OCI-LY3 (cell line): ENCODE measurements at regions not wholly inside any gene's neighbourhood (a gene's known extent, or its start where the extent isn't known, plus 50 kb on each side); places are given as distances from the start of the nearest gene placed in this dataset.

Experiments used
- H2AFZ ChIP-seq: fragments of 200-600, 300-600 bp; shearing (Covaris generic); 2 replicates; pipeline ENCODE4 v1.6.0; 2014; ENCODE audit warnings: antibody characterized with exemption, low read depth, low read length
- H3K27ac ChIP-seq: fragments of 200-600, 300-600 bp; sonication (generic); 2 replicates; pipeline ENCODE4 v1.5.1; 2014; ENCODE audit warnings: mild to moderate bottlenecking, low read length, moderate library complexity, mixed read lengths
- H3K27me3 ChIP-seq: fragments of 200-600, 300-600 bp; sonication (generic); 2 replicates; pipeline ENCODE4 v1.6.1; 2014; ENCODE audit warnings: low read depth, low read length, mixed read lengths
- H3K36me3 ChIP-seq: fragments of 200-600, 300-600 bp; sonication (generic); replicated peaks from 2 replicates; pipeline ENCODE3; 2014; ENCODE audit warnings: low read depth, low read length, mixed read lengths
- H3K4me1 ChIP-seq: fragments of 300-600, 200-600 bp; sonication (generic); 2 replicates; pipeline ENCODE4 v1.6.1; 2014; ENCODE audit warnings: low read length, mixed read lengths
- H3K4me2 ChIP-seq: fragments of 200-600, 300-600 bp; sonication (generic); 2 replicates; pipeline ENCODE4 v1.6.1; 2014; ENCODE audit warnings: low read length, mixed read lengths
- H3K4me3 ChIP-seq: fragments of 300-600, 200-600 bp; sonication (generic); 2 replicates; pipeline ENCODE4 v1.5.1; 2014; ENCODE audit warnings: antibody characterized with exemption, mild to moderate bottlenecking, low read length, moderate library complexity
- H3K79me2 ChIP-seq: fragments of 300-600, 200-600 bp; shearing (Covaris generic); 2 replicates; pipeline ENCODE4 v1.6.1; 2014; ENCODE audit warnings: mild to moderate bottlenecking, low read length, mixed read lengths
- H3K9ac ChIP-seq: fragments of 300-600, 200-600 bp; shearing (Covaris generic); 2 replicates; pipeline ENCODE4 v1.6.0; 2014; ENCODE audit warnings: mild to moderate bottlenecking, low read length, moderate library complexity
- H3K9me3 ChIP-seq: fragments of 200-600, 300-600 bp; shearing (Covaris generic); 2 replicates; pipeline ENCODE4 v1.6.1; 2014; ENCODE audit warnings: low read length, mixed read lengths; ENCODE audit not compliant: insufficient read depth
- H4K20me1 ChIP-seq: fragments of 200-600, 300-600 bp; sonication (generic); 2 replicates; pipeline ENCODE4 v1.6.1; 2016; ENCODE audit warnings: low read length, mixed read lengths; ENCODE audit not compliant: insufficient read depth
- CTCF ChIP-seq: fragments of 200-600, 300-600 bp; sonication (generic); IDR thresholded peaks from 2 replicates; pipeline ENCODE4 v1.5.1; 2014; ENCODE audit warnings: antibody characterized with exemption, low read length, low read depth
- EZH2phosphoT487 ChIP-seq: fragments of 200-600 bp; shearing (Covaris generic); IDR thresholded peaks from 2 replicates; pipeline ENCODE4 v1.6.1; 2018; ENCODE audit warnings: antibody characterized with exemption, mixed run types, low read depth

DNA sequence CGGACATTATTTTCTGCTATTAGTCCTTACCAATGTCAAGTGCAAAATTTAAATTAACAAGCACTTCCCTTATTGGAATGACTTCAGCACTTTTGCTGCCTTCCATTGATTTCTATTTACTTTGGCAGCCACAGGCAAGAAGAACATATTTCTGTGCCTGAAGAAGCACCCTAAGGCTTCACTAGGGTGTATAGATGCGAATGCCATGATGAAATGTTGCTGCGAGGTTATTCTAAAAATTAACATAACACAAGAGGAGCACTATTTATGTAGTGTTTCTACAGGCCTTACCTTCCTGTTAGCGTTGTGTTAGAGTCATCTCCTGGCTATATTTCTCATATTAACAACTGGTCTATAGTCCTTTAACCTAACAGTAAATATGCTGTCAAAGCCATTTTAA is 365.0 kb upstream of the HNRNPA3 start:
- no peak for TF ChIP-seq EZH2phosphoT487
- TF ChIP-seq CTCF, result no peak
- Histone ChIP-seq H3K4me1 (no peaks in the 10 kb centered on the region), H3K27ac (no peak overlapping the region), H3K27me3 (no peaks in the 10 kb centered on the region), H3K79me2 (no peaks in the 10 kb centered on the region), H2AFZ (no peak overlapping the region), H3K9me3 (no peaks in the 10 kb centered on the region), H3K9ac (no peak overlapping the region), H3K4me2 (no peak overlapping the region), H3K36me3 (no peaks in the 10 kb centered on the region), H3K4me3 (no peak overlapping the region), H4K20me1 (no peaks in the 10 kb centered on the region)

- Histone ChIP-seq H3K27me3 (no peaks in the 10 kb centered on the region), H4K20me1 (no peaks in the 10 kb centered on the region), H3K4me1 (no peaks in the 10 kb centered on the region), H2AFZ (no peak overlapping the region), H3K4me2 (no peak overlapping the region), H3K27ac (no peak overlapping the region), H3K79me2 (no peaks in the 10 kb centered on the region), H3K4me3 (no peak overlapping the region), H3K9me3 (no peaks in the 10 kb centered on the region), H3K9ac (no peak overlapping the region), H3K36me3 (no peaks in the 10 kb centered on the region)
- no peak for TF ChIP-seq EZH2phosphoT487
- TF ChIP-seq CTCF, result no peak
These were observed 363.8 kb upstream of the HNRNPA3 start for GRCh38 chr2:176848844-176849243.

DNA sequence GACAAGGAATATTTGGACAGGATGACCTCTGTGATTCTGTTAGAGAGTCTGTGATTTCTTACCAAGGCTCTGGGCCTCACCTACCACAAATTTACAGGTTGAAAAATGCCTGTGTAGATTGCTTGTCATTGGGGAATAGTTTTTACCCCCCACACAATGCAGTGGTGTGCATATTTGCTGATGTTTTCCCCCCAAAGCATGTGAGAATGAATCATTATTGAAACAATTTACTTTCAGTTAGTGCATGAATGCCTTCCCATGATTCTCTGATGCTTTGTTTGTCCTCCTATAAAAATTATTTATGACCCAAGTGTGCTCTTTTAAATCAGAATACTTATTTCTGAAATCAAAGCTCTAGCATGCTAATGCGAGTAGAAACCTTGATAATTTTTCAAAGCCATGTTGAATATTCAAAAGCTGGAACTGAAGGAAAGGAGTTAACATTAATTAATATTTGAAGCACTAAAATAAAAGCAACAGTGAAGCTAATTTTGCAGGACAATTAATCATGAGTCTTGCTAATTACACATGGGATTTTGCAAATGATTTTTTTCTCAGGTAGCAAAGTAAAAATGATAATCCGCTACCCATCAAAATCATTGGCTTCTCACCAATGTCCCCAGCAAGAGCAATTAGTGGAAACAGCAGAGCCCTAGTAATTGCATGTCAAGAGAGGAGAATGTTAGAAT is 361.2 kb upstream of the HNRNPA3 start:
- H3K4me2 ChIP-seq, result no peak overlapping the region
- H3K9ac ChIP-seq, result no peak overlapping the region
- H2AFZ ChIP-seq, result no peak overlapping the region
- no peak overlapping the region for H3K4me3 ChIP-seq
- no peaks in the 10 kb centered on the region for H3K9me3 ChIP-seq
- no peaks in the 10 kb centered on the region for H3K79me2 ChIP-seq
- no peak overlapping the region for H3K27ac ChIP-seq
- TF ChIP-seq CTCF, result no peak
- TF ChIP-seq EZH2phosphoT487, result no peak
- no peaks in the 10 kb centered on the region for H3K4me1 ChIP-seq
- H3K36me3 ChIP-seq, result no peaks in the 10 kb centered on the region
- H4K20me1 ChIP-seq, result no peaks in the 10 kb centered on the region
- H3K27me3 ChIP-seq, result no peaks in the 10 kb centered on the region

- Histone ChIP-seq H3K9ac (no peak overlapping the region), H3K27me3 (no peaks in the 10 kb centered on the region), H4K20me1 (no peaks in the 10 kb centered on the region), H3K27ac (no peak overlapping the region), H3K4me2 (no peak overlapping the region), H3K36me3 (no peaks in the 10 kb centered on the region), H3K4me3 (no peak overlapping the region), H3K4me1 (no peaks in the 10 kb centered on the region), H3K79me2 (no peaks in the 10 kb centered on the region), H3K9me3 (no peaks in the 10 kb centered on the region), H2AFZ (no peak overlapping the region)
- no peak for TF ChIP-seq CTCF
- TF ChIP-seq EZH2phosphoT487, result no peak
These were observed 360.6 kb upstream of the HNRNPA3 start for GRCh38 chr2:176851889-176852483.
